H9 (cell line): ENCODE measurements at regions not wholly inside any gene's neighbourhood (a gene's known extent, or its start where the extent isn't known, plus 50 kb on each side); places are given as distances from the start of the nearest gene placed in this dataset.

Source experiments
- DNase-seq: peaks from one replicate; pipeline ENCODE4 v3.0.0-alpha.2; 2017
- H2AFZ ChIP-seq: one replicate; pipeline ENCODE4 v1.6.1; 2013; ENCODE audit warnings: mild to moderate bottlenecking, low read length, control low read depth, moderate library complexity
- H2AK5ac ChIP-seq: 2 replicates; pipeline ENCODE4 v1.6.1; 2013; ENCODE audit warnings: low read length, control low read depth, mixed read lengths; ENCODE audit not compliant: insufficient read length
- H2BK120ac ChIP-seq: one replicate; pipeline ENCODE4 v1.6.1; 2013; ENCODE audit warnings: low read depth, mild to moderate bottlenecking, low read length, control low read depth, inconsistent platforms; ENCODE audit not compliant: poor library complexity, severe bottlenecking
- H2BK12ac ChIP-seq: 2 replicates; pipeline ENCODE4 v1.6.1; 2013; ENCODE audit warnings: low read length, control low read depth, mixed read lengths, low read depth; ENCODE audit not compliant: insufficient read length
- H2BK15ac ChIP-seq: 2 replicates; pipeline ENCODE4 v1.6.1; 2013; ENCODE audit warnings: low read depth, low read length, control low read depth
- H2BK20ac ChIP-seq: one replicate; pipeline ENCODE4 v1.6.1; 2013; ENCODE audit warnings: low read depth, mild to moderate bottlenecking, low read length, control low read depth, inconsistent platforms; ENCODE audit not compliant: poor library complexity, severe bottlenecking
- H2BK5ac ChIP-seq: 2 replicates; pipeline ENCODE4 v1.6.1; 2013; ENCODE audit warnings: low read length, control low read depth, mixed read lengths; ENCODE audit not compliant: insufficient read length
- H3K14ac ChIP-seq: 2 replicates; pipeline ENCODE4 v1.6.1; 2013; ENCODE audit warnings: low read length, control low read depth; ENCODE audit not compliant: insufficient read depth
- H3K18ac ChIP-seq: 2 replicates; pipeline ENCODE4 v1.6.1; 2013; ENCODE audit warnings: low read depth, mild to moderate bottlenecking, mixed read lengths, low read length, control low read depth; ENCODE audit not compliant: insufficient read length
- H3K23ac ChIP-seq: 2 replicates; pipeline ENCODE4 v1.6.1; 2013; ENCODE audit warnings: low read length, control low read depth, mixed read lengths, low read depth; ENCODE audit not compliant: insufficient read length
- H3K23me2 ChIP-seq: 2 replicates; pipeline ENCODE4 v1.6.1; 2013; ENCODE audit warnings: low read depth, mild to moderate bottlenecking, mixed read lengths, low read length, control low read depth; ENCODE audit not compliant: insufficient read length, poor library complexity, severe bottlenecking
- H3K27ac ChIP-seq: 2 replicates; pipeline ENCODE4 v1.5.1; 2013; ENCODE audit warnings: low read length, control low read depth, mixed read lengths, low read depth; ENCODE audit not compliant: insufficient read length
- H3K27me3 ChIP-seq: 2 replicates; pipeline ENCODE4 v1.6.1; 2013; ENCODE audit warnings: low read length, control low read depth, inconsistent platforms; ENCODE audit not compliant: insufficient read depth
- H3K4ac ChIP-seq: 2 replicates; pipeline ENCODE4 v1.6.1; 2013; ENCODE audit warnings: low read depth, mild to moderate bottlenecking, control low read depth, inconsistent platforms, low read length, moderate library complexity
- H3K4me1 ChIP-seq: 2 replicates; pipeline ENCODE4 v1.6.1; 2013; ENCODE audit warnings: low read length, control low read depth, inconsistent platforms; ENCODE audit not compliant: insufficient read depth
- H3K4me2 ChIP-seq: 2 replicates; pipeline ENCODE4 v1.6.1; 2013; ENCODE audit warnings: low read length, control low read depth, mixed read lengths; ENCODE audit not compliant: insufficient read length, insufficient read depth
- H3K56ac ChIP-seq: 2 replicates; pipeline ENCODE4 v1.6.1; 2013; ENCODE audit warnings: low read depth, mild to moderate bottlenecking, mixed read lengths, low read length, control low read depth; ENCODE audit not compliant: insufficient read length
- H3K79me1 ChIP-seq: 2 replicates; pipeline ENCODE4 v1.6.1; 2013; ENCODE audit warnings: low read depth, mild to moderate bottlenecking, moderate library complexity, low read length, control low read depth, inconsistent platforms; ENCODE audit not compliant: insufficient read depth, poor library complexity, severe bottlenecking
- H3K79me2 ChIP-seq: 2 replicates; pipeline ENCODE4 v1.6.1; 2013; ENCODE audit warnings: low read length, control low read depth, inconsistent platforms; ENCODE audit not compliant: insufficient read depth
- H3K9ac ChIP-seq: 2 replicates; pipeline ENCODE4 v1.6.1; 2013; ENCODE audit warnings: low read length, control low read depth, mixed read lengths; ENCODE audit not compliant: insufficient read length; ENCODE audit errors: extremely low read depth
- H3K9me3 ChIP-seq: one replicate; pipeline ENCODE4 v1.6.1; 2013; ENCODE audit warnings: low read depth, low read length, inconsistent platforms; ENCODE audit not compliant: control insufficient read depth
- H3T11ph ChIP-seq: one replicate; pipeline ENCODE4 v1.6.1; 2013; ENCODE audit warnings: mild to moderate bottlenecking, low read length, control low read depth, inconsistent platforms
- H4K20me1 ChIP-seq: one replicate; pipeline ENCODE4 v1.6.1; 2013; ENCODE audit not compliant: control insufficient read depth, insufficient read length, insufficient read depth
- H4K5ac ChIP-seq: 2 replicates; pipeline ENCODE4 v1.6.1; 2013; ENCODE audit warnings: low read depth, mild to moderate bottlenecking, mixed read lengths, low read length, control low read depth; ENCODE audit not compliant: insufficient read length
- H4K8ac ChIP-seq: replicated peaks from 2 replicates; pipeline ENCODE4 v1.6.1; 2013; ENCODE audit warnings: low read length, control low read depth, mixed read lengths, low read depth; ENCODE audit not compliant: insufficient read length
- H4K91ac ChIP-seq: 2 replicates; pipeline ENCODE4 v1.6.1; 2013; ENCODE audit warnings: low read depth, mild to moderate bottlenecking, moderate library complexity, mixed read lengths, low read length, control low read depth; ENCODE audit not compliant: insufficient read length
- H3K27ac Mint-ChIP-seq, 3 experiments: 2 replicates in 2 of 3; 3 replicates in 1 of 3; pipeline ENCODE4 v1.8.0; 2020 to 2021; ENCODE audit warnings: mixed read lengths in 3 of 3, mild to moderate bottlenecking in 1 of 3, moderate library complexity in 1 of 3
- H3K27me3 Mint-ChIP-seq: 2 replicates; pipeline ENCODE4 v1.8.0; 2021; ENCODE audit warnings: low read depth, mild to moderate bottlenecking, moderate library complexity, mixed read lengths
- H3K36me3 Mint-ChIP-seq, 3 experiments: 2 replicates in 2 of 3; 3 replicates in 1 of 3; pipeline ENCODE4 v1.8.0; 2020 to 2021; ENCODE audit warnings: low read depth in 3 of 3, mixed read lengths in 3 of 3; ENCODE audit not compliant: insufficient read depth in 1 of 3
- H3K4me1 Mint-ChIP-seq, 2 experiments: 2 replicates each; pipeline ENCODE4 v1.8.0; 2020; ENCODE audit warnings: mixed read lengths in 2 of 2
- H3K4me3 Mint-ChIP-seq, 2 experiments: 2 replicates in 1 of 2; 3 replicates in 1 of 2; pipeline ENCODE4 v1.8.0; 2020 to 2021; ENCODE audit warnings: mild to moderate bottlenecking in 2 of 2, mixed read lengths in 2 of 2, moderate library complexity in 1 of 2
- H3K9me3 Mint-ChIP-seq, 2 experiments: 2 replicates in 1 of 2; 3 replicates in 1 of 2; pipeline ENCODE4 v1.8.0; 2020; ENCODE audit warnings: mild to moderate bottlenecking in 2 of 2, mixed read lengths in 2 of 2, moderate library complexity in 1 of 2
- CTCF ChIP-seq: fragments of 200-600 bp; sonication (generic); conservative IDR thresholded peaks from 3 replicates; pipeline ENCODE4 v1.8.0; 2021; ENCODE audit warnings: antibody characterized with exemption, mild to moderate bottlenecking
- WGBS: extraction: QIAGEN DNeasy Blood & Tissue Kit; methylation state at CpG from one replicate; pipeline ENCODE4 v1.1.7; 2013; ENCODE audit warnings: missing lambda C conversion rate, low lambda C conversion rate, mixed read lengths; ENCODE audit not compliant: insufficient read length; ENCODE audit errors: extremely low coverage; 5-methylcytosine and 5-hydroxymethylcytosine counted together

- Histone ChIP-seq H3K9ac (no peak overlapping the region), H3K27me3 (no peaks in the 10 kb centered on the region; the same call in 1 of the 2 replicates), H4K91ac (no peak overlapping the region), H2BK12ac (no peak overlapping the region), H3K4me2 (no peak overlapping the region), H3K18ac (no peak overlapping the region), H2BK120ac (no peak overlapping the region), H3K9me3 (no peaks in the 10 kb centered on the region), H3K23me2 (no peaks in the 10 kb centered on the region), H3K4me1 (no peaks in the 10 kb centered on the region), H4K20me1 (no peaks in the 10 kb centered on the region), H3K27ac (no peak overlapping the region), H3K4ac (no peak overlapping the region), H2BK20ac (no peak overlapping the region), H4K5ac (no peak overlapping the region), H3K23ac (no peak overlapping the region), H3T11ph (no peak overlapping the region), H2AK5ac (no peak overlapping the region), H2BK5ac (no peak overlapping the region), H3K14ac (no peak overlapping the region), H4K8ac (no peak overlapping the region), H2AFZ (no peak overlapping the region), H2BK15ac (no peak overlapping the region), H3K56ac (no peak overlapping the region), H3K79me2 (no peaks in the 10 kb centered on the region), H3K79me1 (no peaks in the 10 kb centered on the region)
- Mint-ChIP-seq H3K9me3 (no peaks in the 10 kb centered on the region), H3K27ac (no peak overlapping the region), H3K27me3 (peaks cover 2% of the 10 kb centered on the region), H3K36me3 (no peaks in the 10 kb centered on the region), H3K4me3 (no peak overlapping the region), H3K4me1 (no peaks in the 10 kb centered on the region)
- no peak for TF ChIP-seq CTCF
- WGBS, result no CpG with 5 or more reads among the region's 1 CpG
- DNase-seq, result no peak
Measured at GRCh38 chr14:97532052-97532451, 734.9 kb downstream of the VRK1 start.
